ENCODE measurements at regions not wholly inside any gene's neighbourhood (a gene's known extent, or its start where the extent isn't known, plus 50 kb on each side); places are given as distances from the start of the nearest gene placed in this dataset.
"Not testable (repeated sequence)": the region's sequence is repeated elsewhere in the genome, so short reads cannot be mapped to it uniquely, and the experiment has no call there.

DNA sequence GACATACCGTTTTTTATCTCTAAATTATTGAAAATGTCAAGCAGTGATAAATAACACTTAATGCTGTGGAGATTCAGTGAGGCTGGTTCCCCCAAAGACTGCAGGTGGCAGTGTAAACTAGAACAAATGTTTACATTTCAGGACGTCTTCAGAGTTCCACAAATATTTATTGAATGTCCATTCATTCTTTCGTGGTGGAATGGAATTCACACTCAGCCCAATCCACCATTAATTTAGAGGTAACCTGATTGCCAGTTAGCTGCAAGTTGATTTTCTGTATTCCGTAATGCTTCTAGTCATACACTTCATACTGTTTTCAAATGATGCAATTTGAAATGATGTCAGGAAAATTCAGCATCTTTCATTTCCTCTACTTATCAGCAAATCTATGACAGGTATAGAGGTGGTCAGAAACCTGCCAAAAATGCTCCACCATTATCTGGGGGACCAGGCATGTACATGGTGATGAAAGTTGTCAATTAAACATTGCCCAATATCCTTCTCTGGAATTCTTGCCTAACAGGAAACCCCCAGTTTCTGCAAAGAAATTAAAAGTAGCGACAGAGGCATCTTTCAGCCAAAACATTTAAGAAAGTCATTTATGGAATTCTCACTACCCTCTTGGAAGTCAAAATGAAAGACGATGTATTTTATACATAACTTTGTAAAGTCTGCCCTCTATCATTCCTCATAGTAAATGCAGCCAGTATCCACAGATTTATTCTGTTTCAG is 94.3 kb upstream of the BMAL1 start:
- peak; percentile 41 to 65 (median 52) for DNase-seq

DNA sequence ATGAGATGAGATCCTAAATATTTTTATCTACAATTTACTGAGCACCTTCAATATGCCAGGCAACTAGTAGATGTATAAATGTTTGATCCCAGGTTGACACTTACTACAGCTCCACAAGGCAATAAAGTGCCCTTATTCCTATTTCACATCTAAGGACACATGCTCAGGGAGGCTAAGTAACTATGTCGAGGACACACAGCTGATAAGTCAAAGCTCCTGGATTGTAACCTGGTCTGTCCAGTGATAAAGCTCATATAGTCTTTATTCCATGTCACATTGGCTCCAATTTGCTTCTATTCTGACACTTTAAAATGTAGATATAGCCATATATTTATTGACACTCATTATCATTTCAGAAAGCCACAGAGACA is 93.8 kb upstream of the BMAL1 start:
- no peak for DNase-seq

DNA sequence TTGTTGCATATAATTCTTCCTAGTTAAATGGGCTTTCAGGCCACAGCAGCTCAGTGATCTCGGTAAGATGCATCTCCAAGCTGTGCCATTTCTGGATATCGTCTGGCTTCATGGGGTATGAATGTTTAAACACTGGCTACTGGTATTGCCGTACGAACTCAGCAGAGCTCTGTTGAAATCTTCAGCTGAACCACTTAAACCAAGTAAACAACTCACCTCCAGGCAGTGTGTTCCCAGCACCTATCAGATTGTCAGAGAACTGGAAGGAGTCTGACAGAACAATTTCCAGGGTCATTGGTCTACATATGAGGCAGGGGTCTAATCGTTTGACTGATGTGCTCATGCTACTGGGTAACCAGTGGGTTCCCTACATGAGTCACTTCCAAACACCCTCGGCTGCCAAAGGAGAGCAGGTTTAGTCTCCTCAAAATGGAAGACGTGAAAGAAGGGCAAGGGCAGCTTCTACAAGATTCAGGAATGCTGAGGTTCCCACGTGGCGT is 93.2 kb upstream of the BMAL1 start:
- DNase-seq, result no peak

DNA sequence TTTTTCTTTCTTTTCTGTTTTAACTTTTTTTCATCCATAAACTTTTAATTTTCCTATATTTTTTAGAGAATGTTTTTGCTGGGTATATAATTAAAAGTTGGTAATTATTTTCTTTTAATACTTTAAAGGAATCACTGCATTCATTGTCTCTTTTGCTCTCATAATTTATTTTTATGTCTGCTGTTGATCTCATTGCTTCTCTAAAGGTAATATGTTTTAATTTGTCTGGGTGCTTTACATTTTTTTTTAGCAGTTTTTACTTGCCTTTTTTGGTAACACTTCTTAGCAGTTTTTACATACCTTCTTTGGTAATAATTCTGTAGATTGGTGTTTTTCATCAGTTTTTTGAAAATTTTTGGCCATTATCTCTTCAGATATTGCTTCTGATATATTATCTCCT is 89.4 kb upstream of the BMAL1 start:
- DNase-seq, result no peak

DNA sequence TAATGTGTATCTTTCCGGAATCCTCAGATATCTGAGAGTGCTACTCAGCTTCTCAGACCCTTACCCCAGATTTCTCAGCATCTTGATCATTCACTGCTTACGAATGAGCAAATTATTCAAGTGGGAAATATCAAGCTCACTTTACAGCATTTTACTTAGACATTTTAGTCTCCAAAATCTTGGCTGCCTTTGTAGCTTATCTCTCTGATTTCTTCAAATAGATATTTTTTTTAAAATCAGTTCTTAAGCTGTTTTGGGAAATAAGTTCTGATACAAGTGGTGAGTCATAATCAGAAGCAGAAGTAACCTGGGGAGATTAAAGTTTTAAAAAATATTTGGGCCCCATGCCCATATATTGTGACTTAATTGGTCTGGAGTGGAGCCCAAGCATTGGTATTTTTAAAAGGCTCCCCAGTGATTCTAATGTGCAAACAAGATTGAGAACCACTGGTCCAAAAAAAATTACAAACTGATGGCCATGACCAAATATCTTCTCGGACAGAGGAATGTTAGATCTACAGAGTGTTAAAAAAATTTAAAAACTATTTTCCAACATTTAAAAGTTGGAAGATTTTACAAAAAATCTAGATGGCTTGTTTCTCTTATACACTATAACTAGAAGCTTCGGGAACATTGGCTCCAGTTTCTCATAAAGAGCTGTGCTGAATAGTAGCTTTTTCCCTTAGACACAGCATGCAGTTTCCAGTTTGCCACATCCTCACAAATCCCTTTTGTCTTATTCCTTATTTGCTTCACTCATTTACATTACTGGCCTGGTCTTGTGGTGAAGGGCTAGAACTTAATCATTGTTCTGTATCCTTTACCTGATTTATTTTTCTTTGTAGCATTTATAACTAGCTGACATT is 87.8 kb upstream of the BMAL1 start:
- DNase-seq, result no peak

DNA sequence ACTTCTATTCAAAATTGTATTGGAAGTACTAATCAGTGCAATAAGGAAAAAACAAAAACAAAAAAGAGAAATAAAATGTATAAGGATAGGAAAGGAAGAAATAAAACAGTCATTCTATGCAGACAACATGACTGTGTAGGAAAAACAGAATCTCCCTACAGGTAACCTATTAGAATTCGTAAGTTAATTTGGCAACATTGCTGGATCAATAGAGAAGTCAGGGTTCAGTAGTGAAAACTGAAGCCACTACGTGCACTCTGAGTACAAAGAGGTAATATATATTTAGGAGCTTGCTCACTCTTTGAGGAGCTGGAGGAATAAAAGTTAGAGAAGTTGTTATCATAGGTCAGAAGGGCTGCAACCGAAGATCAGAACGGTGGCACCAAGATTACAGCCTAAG is 84.0 kb upstream of the BMAL1 start:
- no peak for DNase-seq

DNA sequence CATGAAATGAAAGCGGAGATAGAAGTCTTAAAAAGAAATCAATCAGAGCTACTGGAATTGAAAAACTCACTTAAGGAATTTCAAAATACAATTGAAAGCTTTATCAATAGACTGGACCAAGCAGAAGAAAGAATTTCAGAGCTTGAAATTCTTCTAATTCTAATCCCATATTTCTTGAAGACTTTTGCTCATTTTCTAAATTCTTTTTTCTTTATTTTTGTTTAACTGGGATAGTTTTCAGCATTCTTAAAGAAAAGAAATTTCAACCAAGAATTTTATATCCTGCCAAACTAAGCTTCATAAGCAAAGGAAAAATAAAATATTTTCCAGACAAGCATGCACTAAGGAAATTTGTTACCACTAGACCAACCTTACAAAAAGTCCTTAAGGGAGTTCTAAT is 80.2 kb upstream of the BMAL1 start:
- not testable (repeated sequence) for DNase-seq

DNA sequence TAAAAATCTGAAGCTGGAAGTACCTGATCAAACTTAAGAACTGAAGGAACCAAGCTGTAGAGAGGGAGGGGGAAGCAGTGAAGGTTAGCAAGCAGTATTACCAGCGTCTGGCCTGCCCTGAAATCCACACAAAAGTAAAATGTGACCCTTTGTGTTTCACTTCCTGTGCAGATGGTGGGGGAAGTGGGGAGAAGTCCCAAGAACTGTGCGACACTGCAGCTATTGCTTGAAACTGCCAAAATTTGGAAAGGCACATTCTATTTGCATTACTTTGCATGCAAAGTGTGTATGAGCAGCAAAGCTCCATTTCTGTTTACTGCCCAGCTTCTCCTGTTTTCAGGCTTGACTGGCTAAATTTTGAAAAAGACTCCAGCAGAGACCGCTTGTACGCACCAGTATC is 72.1 kb upstream of the BMAL1 start:
- peak; percentile 54 to 76 (median 68) for DNase-seq

DNA sequence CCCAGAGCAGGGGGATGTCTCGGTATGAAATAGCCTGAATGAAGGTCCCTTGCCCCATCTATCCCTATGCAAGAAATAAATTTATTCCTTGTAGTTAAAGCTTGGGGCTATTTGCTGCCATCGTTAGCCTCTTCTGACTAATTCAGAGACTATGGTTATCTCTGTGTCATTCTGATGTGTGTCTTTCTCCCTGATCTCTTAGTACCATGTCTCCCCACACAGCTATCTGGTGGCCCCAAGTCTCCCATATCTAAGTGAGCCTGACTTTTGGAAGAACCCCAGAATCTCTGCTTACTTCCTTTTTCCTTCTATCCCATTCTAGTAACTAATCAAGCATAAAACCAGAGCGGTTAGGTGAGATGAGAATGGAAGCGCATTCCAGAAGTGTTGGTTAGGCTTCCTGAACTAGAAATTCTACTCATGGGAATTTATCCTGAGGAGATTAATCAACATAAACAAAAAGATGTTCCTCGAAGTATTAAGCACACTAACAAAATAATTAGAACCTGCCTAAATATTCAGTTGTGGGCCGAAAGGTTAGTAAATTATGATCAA is 71.4 kb upstream of the BMAL1 start:
- DNase-seq, result no peak

DNA sequence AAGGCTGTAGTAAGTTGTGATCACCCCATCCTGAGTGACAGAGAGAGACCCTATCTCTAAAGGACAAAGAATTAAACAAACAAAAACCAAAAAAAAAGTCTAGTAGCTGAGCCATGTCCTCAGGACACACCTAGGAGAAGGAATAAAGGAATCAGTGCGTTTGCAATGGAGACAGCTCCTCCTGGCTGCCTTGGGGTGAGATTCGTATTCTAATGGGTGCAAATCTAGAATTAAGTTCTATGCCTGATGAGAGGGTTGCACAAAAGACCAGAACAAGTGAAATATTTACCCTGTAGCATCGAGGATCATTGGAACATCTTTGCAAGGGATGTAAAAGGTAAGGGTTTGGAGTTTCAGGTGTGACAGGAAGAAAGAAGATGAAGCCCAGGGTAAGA is 70.3 kb upstream of the BMAL1 start:
- DNase-seq, result no peak

DNA sequence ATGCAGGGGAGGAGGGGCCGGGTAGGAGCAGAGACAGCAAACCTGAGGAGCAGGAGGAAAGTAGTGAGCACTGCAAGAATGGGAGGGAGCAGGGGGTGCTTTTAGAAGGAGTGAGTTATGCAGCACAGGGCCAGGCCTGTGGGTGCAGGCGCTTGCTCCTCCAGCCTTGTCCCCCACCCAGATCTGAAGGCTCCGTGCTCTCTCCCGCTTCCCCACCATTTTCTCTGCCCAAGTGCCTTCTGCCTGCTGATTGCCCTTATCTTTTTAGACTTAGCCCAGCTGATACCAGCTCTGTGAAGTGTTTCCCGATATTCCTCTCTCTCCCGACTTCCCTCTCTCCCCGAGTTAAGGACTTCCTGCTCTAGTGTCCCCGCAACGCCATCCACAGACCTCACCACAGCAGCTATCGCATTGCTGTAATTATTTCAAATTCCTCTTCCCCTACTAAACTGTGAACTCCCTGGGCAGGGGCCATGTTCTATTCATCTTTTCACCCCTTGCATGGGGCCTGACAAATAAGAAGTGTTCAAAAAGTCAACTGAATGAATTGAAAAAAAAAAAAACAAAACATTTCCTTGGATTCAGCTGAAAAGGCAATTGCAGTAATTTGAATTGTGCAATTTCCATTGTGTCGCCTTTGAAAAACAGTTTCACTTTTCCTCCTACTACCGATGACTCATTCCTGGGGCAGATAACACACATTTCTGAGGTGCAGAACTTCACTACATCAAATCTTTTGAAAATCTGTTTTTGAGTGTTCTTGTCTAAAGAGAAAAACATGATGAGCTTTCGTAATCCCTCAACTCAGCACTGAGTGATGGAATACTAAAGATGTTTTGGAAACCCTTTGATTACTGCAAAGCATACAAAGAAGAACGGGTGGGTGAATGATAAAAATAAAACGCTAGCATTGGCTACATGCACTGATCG is 69.7 kb upstream of the BMAL1 start:
- peak; percentile 63 to 87 (median 76) for DNase-seq

DNA sequence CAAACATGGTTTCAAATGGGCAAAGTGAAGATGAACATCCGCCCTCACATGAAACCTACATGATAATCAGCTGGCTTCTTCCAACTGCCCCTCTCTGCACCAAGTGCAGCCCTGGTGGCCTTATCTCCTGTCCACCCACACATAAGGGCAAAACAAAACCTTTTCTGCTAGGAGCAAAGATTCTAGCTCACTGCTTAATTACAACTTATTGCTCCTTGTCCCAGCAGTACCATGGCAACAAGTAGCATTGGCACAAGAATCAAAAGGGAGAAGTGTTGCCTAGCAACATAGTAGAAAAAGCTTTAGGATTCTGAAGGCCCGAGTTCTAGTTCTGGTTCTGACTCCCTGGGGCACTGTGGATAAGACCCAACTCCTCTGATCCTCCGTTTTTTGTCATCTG is 68.7 kb upstream of the BMAL1 start:
- DNase-seq, result no peak

DNA sequence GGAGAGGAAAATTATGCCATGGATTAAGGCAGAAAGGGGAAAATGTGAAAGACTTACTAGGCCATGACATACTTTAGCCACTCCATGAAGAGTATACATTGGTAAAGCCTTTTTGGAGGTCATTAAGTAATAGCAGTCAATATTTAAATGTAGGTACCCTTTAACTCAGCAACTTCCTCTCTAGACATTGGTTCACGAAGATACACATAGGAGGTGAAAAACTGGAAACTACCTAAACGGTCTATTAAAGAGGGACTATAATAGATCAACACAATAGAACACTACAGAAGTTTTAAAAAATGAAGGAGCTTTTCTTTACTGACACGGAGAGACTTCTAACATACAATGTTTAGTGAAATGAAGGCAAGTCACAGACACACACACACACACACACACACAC is 68.2 kb upstream of the BMAL1 start:
- DNase-seq, result no peak

DNA sequence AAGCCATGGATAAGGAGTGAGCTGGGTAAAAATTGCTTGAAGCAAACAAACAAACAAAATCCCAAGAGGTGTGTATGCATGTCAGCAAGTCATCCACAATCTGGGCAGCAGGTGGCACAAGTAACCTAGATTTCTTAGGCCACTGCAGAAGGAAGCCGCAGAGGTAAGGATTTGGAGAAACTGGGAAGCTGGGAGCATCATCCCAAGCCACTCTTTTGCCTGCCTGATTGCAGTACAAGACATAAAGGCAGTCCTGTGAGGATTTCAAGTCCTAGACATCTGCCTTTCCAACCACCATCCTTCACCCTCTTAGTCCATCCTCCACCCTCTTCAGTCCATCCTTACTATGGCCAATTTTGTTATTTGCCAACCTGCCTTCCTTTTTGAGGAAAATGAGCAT is 67.2 kb upstream of the BMAL1 start:
- peak; percentile 33 to 65 (median 48) for DNase-seq

DNA sequence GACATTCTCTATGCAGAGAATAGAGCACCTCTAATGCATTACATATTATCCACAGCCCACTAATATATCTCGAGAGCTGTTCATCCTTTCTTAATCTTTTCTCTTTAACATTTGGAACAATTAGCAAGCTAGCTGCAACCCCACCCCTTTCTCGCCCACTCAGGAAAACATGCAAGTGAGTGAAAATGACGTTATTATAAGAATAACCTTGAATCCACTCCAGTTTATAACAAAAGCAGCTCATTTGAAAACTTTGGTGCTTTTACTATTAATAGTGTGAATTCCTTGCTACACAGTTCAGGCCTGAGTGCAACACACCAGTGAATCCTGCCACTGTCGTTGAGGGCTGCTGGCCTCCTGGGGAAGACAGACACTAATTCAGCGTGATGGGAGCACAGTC is 63.3 kb upstream of the BMAL1 start:
- no peak for DNase-seq

DNA sequence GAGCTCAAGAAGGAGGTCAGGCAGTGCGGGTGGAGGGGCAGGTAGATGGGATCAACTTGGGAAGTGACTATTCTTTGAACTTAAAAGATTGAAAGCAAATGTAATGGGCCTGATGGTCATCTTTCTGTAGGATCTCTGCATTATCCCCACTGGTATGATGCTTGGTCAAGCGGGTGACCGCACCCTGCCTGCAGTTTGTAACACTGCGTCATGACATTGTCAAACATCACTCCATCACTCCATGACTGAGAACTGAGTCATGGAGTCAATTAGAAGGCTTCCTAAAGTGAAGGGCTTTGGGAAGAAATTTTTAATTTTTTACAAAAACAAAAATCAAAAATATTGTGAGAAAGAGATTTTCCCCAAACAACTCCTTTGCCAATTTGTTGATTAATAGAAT is 62.4 kb upstream of the BMAL1 start:
- DNase-seq, result no peak

DNA sequence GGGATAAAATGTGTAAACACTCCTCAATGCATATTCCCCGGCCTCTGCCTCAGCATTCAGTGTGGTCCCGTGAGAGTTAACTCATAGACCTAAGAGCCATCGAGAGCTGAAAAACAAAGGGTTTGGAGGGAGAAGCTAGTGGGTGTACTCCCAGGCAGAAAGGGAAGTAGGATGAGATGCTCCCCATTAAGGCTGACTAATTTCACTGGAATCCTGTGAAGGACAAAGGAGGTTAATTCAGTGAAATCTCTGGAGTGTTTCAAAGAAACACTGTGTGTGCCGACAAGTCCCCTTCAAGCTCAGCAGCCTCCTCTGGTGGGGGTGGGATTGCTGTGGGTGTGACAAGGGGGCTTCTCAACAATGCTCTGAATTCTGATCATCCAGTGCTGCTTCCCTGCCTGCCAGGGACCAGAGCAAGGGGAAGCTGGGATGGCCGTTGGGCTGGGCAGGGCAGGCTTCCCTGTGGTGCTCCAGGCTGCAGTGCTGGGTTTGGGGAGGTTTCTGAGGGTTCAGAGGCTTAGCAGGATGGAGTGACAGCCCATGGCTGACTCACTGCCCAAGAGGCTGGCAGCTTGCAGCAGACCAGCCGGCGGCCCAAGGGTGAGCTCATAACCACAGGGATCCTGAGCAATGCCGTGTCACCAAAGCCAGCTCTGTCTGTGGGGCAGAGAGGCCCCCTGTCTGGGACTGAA is 61.4 kb upstream of the BMAL1 start:
- DNase-seq, result peak; percentile 84 to 92 (median 90)

DNA sequence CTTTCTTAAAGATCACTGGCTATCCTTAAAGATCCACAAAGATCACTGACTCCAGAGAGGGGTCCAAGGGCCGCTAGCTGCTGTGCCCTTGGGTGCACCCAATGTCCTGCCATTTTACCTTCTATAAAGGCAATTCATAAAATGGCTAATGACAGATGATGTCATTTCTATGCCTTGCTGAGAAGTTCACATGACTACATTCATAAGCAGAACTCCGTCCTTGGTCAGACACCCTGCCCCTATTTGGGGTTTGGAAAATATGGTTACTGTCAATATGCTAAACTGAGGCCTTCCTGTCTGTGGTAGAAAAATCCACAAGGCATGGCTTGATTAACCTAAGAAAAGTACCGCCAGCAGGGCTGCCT is 60.9 kb upstream of the BMAL1 start:
- DNase-seq, result peak in 3 of 4 experiments; percentile 51 to 76 (median 67)

DNA sequence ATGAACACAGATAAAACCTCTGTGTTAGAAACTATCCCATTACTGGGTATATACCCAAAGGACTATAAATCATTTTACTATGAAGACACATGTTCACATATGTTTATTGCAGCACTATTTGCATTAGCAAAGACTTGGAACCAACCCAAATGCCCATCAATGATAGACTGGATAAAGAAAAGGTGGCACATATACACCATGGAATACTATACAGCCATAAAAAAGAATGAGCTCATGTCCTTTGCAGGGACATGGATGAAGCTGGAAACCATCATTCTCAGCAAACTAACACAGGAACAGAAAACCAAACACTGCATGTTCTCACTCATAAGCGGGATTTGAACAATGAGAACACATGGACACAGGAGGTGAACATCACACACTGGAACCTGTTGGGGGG is 58.9 kb upstream of the BMAL1 start:
- DNase-seq, result not testable (repeated sequence)

DNA sequence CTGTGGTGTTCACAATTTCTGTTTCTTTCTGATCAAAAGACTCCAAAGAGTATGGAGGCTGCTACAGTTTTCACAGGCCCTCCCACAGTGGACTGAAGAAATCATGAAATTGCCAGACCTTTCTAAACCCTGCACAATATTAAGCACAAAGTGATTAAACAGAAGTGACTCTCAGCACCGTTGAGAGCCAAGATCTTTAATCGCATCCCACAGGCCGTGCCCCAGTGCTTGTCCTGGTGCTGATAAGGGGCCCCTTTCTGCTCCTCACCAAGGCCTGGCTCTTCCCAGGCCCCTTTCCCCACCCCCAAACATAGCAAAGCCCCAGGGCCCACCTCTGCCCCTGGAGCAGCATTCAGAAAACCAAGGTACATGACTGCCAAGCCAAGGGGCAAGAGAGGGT is 57.4 kb upstream of the BMAL1 start:
- DNase-seq, result no peak

DNA sequence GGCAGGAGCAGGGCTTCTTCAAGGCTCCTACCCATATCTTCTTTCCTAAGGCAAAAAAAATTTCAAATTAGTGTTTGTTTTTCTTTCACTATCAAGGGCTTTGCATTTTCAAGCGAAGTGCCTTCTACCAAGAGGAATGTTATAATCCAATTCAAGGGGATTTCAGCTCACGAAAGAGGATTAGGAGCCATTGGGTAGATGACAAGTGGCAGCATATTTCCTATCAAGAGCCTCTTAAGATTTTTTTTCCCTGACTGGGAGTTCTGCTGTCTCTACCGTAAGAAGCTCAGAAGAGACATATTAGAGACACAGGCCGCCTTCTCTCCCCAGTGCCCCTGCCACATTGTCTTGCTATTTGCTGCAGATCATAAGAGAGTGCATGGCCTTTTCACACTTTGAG is 55.9 kb upstream of the BMAL1 start:
- DNase-seq, result no peak

DNA sequence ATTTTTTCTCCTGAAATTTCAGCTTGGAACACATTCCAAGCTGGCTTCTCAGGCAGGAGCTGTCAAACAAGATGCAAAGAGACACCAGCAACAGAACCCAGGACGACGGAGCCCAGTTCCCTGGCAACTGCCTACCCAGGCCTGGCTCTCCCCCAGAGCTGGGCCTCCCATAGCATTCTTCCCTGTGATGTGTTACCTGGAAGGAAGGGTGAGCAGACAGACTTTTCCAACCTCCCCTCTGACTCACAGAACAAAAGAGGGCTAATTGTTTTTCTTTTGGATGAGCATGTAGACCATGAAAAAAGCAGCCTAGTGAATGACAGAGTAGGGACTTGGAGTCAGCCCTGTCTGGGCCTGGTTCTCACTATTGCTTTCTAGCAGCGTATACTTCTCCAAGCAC is 55.3 kb upstream of the BMAL1 start:
- DNase-seq, result no peak

Measured in suppressor macrophage (primary cell).